ENCODE measurements at regions not wholly inside any gene's neighbourhood (a gene's known extent, or its start where the extent isn't known, plus 50 kb on each side); places are given as distances from the start of the nearest gene placed in this dataset.

GRCh38 chr6:144908004-144908403 lies 622.9 kb downstream of the UTRN start:
- TF ChIP-seq CTCF (IDR thresholded peaks at IDR 0.05; ENCODE audit: low read depth, low read length, poor library complexity, severe bottlenecking) (no peak), EZH2phosphoT487 (IDR thresholded peaks at IDR 0.05; ENCODE audit: borderline replicate concordance, low read length) (no peak)
